Right lobe of liver (tissue), 6 donors: ENCODE measurements at regions not wholly inside any gene's neighbourhood (a gene's known extent, or its start where the extent isn't known, plus 50 kb on each side); places are given as distances from the start of the nearest gene placed in this dataset.

Source experiments
- ATAC-seq, 4 donors: fragments of 200-7000 bp; cut with Tn5 transposase; one replicate each; pipeline ENCODE4 v1.9.1; 2020; ENCODE audit warnings: mild to moderate bottlenecking in 4 of 4, moderate library complexity in 4 of 4
- DNase-seq, 3 donors: peaks; one replicate each; pipeline ENCODE4 v3.0.0-alpha.2; 2020
- H3K27ac ChIP-seq, 3 donors: fragments of 200-600 bp; one replicate each; pipeline ENCODE4 v1.8.0; 2022
- H3K27me3 ChIP-seq, 2 donors: fragments of 200-600 bp; one replicate each; pipeline ENCODE4 v1.8.0; 2022
- H3K36me3 ChIP-seq, 4 donors: fragments of 200-600 bp; sonication (generic) in 1 of 4; one replicate each; pipeline versions ENCODE4 v1.5.1 to v1.8.0; 2017 to 2022; ENCODE audit warnings: control low read depth in 1 of 4
- H3K4me1 ChIP-seq, 4 donors: fragments of 200-600 bp; sonication (generic) in 1 of 4; one replicate each; pipeline versions ENCODE4 v1.5.1 to v1.8.0; 2017 to 2022; ENCODE audit warnings: control low read depth in 1 of 4
- H3K4me3 ChIP-seq, 3 donors: fragments of 200-600 bp; one replicate each; pipeline ENCODE4 v1.8.0; 2022
- H3K9me3 ChIP-seq, 4 donors: fragments of 200-600 bp; sonication (generic) in 1 of 4; one replicate each; pipeline versions ENCODE4 v1.5.1 to v1.8.0; 2017 to 2022; ENCODE audit warnings: control low read depth in 1 of 4
- CTCF ChIP-seq, 4 donors: fragments of 200-600 bp in 3 of 4; fragments of 450-650 bp in 1 of 4; IDR thresholded peaks; one replicate each; pipeline versions ENCODE4 v1.5.1 to v1.8.0; 2016 to 2022; ENCODE audit warnings: antibody characterized with exemption in 4 of 4, mild to moderate bottlenecking in 2 of 4
- POLR2A ChIP-seq: fragments of 450-650 bp; IDR thresholded peaks from one replicate; pipeline ENCODE4 v1.6.1; 2017; ENCODE audit warnings: antibody characterized with exemption, mild to moderate bottlenecking
- WGBS: methylation state at CpG from one replicate; pipeline ENCODE4 v1.1.6; 2018; ENCODE audit warnings: low coverage, low lambda C conversion rate; ENCODE audit not compliant: insufficient coverage; ENCODE audit errors: missing lambda C conversion rate; 5-methylcytosine and 5-hydroxymethylcytosine counted together
- intact Hi-C, 2 donors: fragments of 100-400 bp; cut with DNase I; formaldehyde crosslinking; loops; one replicate each; pipeline versions ENCODE4 v1.11.2 to v1.14.1; 2022
- donor health status: DM: no; HTN: yes; CAD: no.
- donor health status: DM: no; HTN: no; CAD: no.
- donor health status: DM: no; HTN: no; CAD: no.
- donor health status: DM: no; HTN: yes; CAD: no.
- donor health status: DM: no; HTN: yes; CAD: no.

DNA sequence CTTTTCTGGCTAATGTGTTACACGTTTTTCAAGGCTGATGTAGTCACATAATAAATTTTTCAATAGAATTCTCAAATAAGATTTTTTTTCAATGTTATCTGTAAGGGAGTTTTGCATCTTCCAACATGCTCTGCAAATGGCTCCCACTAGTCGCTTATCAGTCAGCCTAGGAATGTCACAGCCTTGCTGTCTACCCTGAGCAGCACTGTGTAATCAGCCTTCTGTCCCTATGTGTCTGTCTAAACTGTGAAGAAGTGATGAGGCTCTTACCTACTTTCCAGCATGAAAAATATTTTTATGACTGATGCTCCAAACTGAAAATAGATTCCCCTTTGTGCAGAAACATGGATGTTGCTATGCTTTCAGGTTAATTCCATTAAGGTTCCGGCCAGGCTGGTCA, 75.1 kb upstream of the FAM216B start:
- Histone ChIP-seq H3K4me1 (no peaks in the 10 kb centered on the region), H3K27ac (no peak overlapping the region), H3K4me3 (no peak overlapping the region), H3K27me3 (no peaks in the 10 kb centered on the region), H3K9me3 (no peaks in the 10 kb centered on the region), H3K36me3 (no peaks in the 10 kb centered on the region)
- 37% methylated on average over 3 of the region's 3 CpGs for WGBS
- TF ChIP-seq POLR2A, result no peak
- ATAC-seq, result no peak
- no peak for DNase-seq
- intact Hi-C loops, result no loop called here

DNA sequence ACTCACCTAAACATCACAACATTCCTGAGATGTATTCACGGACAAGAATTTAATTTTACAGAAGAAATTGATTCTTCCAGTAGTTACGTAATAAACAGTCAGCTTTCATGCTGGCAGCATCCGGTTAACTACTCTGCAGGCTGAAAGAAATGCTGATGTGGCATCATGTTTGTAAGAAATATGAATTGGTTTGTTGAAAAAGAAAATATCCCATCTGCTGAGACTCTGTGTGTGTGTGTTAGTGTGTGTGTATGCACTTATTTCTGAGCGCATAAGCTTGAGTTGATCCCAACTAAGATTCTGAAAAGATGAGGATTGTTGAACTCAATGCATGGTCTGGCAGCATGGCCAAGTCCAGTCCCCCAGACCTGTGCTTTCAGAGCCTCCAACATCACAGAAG, 74.3 kb upstream of the FAM216B start:
- no peaks in the 10 kb centered on the region for H3K4me1 ChIP-seq
- H3K27ac ChIP-seq, result no peak overlapping the region
- intact Hi-C loops, result no loop called here
- H3K27me3 ChIP-seq, result no peaks in the 10 kb centered on the region
- DNase-seq (no peak), ATAC-seq (no peak)
- H3K4me3 ChIP-seq, result no peak overlapping the region
- no peak for TF ChIP-seq CTCF (IDR thresholded peaks at IDR 0.05)
- no peak for TF ChIP-seq POLR2A
- no peaks in the 10 kb centered on the region for H3K36me3 ChIP-seq
- no peaks in the 10 kb centered on the region for H3K9me3 ChIP-seq
- WGBS, result 54% methylated on average over 4 of the region's 4 CpGs

GRCh38 chr13:42707586-42707985, 73.8 kb upstream of the FAM216B start:
- no peaks in the 10 kb centered on the region for H3K9me3 ChIP-seq
- DNase-seq (no peak), ATAC-seq (no peak)
- no peaks in the 10 kb centered on the region for H3K4me1 ChIP-seq
- no peaks in the 10 kb centered on the region for H3K27me3 ChIP-seq
- no peak for TF ChIP-seq POLR2A
- no peak for TF ChIP-seq CTCF (IDR thresholded peaks at IDR 0.05)
- intact Hi-C loops, result no loop called here
- no peaks in the 10 kb centered on the region for H3K36me3 ChIP-seq
- no peak overlapping the region for H3K27ac ChIP-seq
- no peak overlapping the region for H3K4me3 ChIP-seq
- 61% methylated on average over 4 of the region's 4 CpGs for WGBS

DNA sequence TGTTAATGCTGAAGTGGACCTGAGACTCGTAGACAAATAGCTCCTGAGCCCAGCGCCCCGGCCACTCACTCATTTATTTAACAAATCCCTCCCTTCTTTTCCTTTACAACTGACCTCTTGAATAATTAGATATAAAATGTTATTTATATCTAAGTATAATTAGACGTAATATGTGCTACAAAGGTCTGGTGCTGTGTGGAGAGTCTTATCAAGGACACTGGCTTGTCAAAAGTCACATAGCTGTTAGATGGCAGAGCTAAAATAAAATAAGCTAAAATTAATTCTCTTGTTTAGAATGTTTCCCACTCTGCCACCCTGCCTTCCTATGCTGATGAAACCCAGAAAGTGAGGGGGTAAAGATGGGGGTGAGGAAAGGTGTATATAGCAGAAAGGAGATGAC, 73.0 kb upstream of the FAM216B start:
- no peak for ATAC-seq
- DNase-seq, result no peak
- no peaks in the 10 kb centered on the region for H3K27me3 ChIP-seq
- H3K9me3 ChIP-seq, result no peaks in the 10 kb centered on the region
- intact Hi-C loops, result no loop called here
- no peak overlapping the region for H3K27ac ChIP-seq
- H3K4me1 ChIP-seq, result no peaks in the 10 kb centered on the region
- TF ChIP-seq POLR2A (no peak), CTCF (IDR thresholded peaks at IDR 0.05) (no peak)
- 79% methylated on average over 4 of the region's 4 CpGs for WGBS
- no peaks in the 10 kb centered on the region for H3K36me3 ChIP-seq
- no peak overlapping the region for H3K4me3 ChIP-seq

DNA sequence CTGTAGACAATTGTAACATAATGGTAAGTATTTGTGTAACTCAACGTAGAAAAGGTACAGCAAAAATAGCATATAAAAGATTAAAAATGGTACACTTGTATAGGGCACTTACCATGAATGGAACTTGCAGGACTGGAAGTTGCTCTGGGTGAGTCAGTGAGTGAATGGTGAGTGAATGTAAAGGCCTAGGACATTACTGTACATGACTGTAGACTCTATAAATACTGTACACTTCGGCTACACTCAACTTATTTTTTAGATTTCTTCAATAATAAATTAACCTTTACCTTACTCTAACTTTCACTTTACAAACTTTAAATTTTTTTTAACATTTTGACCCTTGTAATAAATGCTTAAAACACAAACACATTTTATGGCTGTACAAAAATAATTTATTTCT, 72.1 kb upstream of the FAM216B start:
- TF ChIP-seq POLR2A, result no peak
- TF ChIP-seq CTCF (IDR thresholded peaks at IDR 0.05), result no peak
- intact Hi-C loops, result no loop called here
- Histone ChIP-seq H3K36me3 (no peaks in the 10 kb centered on the region), H3K4me3 (no peak overlapping the region), H3K27ac (no peak overlapping the region), H3K27me3 (no peaks in the 10 kb centered on the region), H3K9me3 (no peaks in the 10 kb centered on the region), H3K4me1 (no peaks in the 10 kb centered on the region)
- WGBS, result 64% methylated on average over 2 of the region's 2 CpGs
- DNase-seq (no peak), ATAC-seq (no peak)
